B cell (primary cell): ENCODE measurements at regions not wholly inside any gene's neighbourhood (a gene's known extent, or its start where the extent isn't known, plus 50 kb on each side); places are given as distances from the start of the nearest gene placed in this dataset.

Experiments used
- EZH2 ChIP-seq: IDR thresholded peaks from 2 replicates; pipeline ENCODE4 v1.6.1; 2012; ENCODE audit warnings: borderline replicate concordance, low read depth, mild to moderate bottlenecking, moderate library complexity, low read length; ENCODE audit not compliant: insufficient read depth, poor library complexity, severe bottlenecking
- TF ChIP-seq, protein P1 (sequence below): fragments of 200-600 bp; IDR thresholded peaks from one replicate; pipeline ENCODE4 v1.8.0; 2022; ENCODE audit warnings: antibody characterized with exemption, mild to moderate bottlenecking

- TF ChIP-seq, protein P1, sequence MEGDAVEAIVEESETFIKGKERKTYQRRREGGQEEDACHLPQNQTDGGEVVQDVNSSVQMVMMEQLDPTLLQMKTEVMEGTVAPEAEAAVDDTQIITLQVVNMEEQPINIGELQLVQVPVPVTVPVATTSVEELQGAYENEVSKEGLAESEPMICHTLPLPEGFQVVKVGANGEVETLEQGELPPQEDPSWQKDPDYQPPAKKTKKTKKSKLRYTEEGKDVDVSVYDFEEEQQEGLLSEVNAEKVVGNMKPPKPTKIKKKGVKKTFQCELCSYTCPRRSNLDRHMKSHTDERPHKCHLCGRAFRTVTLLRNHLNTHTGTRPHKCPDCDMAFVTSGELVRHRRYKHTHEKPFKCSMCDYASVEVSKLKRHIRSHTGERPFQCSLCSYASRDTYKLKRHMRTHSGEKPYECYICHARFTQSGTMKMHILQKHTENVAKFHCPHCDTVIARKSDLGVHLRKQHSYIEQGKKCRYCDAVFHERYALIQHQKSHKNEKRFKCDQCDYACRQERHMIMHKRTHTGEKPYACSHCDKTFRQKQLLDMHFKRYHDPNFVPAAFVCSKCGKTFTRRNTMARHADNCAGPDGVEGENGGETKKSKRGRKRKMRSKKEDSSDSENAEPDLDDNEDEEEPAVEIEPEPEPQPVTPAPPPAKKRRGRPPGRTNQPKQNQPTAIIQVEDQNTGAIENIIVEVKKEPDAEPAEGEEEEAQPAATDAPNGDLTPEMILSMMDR, result no peak
- no peak for TF ChIP-seq EZH2
Measured at GRCh38 chr7:10222976-10223375, 750.7 kb upstream of the PHF14 start.
